GM12874 (cell line): ENCODE measurements at regions not wholly inside any gene's neighbourhood (a gene's known extent, or its start where the extent isn't known, plus 50 kb on each side); places are given as distances from the start of the nearest gene placed in this dataset.

Source experiments
- TF ChIP-seq, protein P1 (sequence below): IDR thresholded peaks from 2 replicates; pipeline ENCODE4 v1.5.1; 2011; ENCODE audit warnings: low read depth, mild to moderate bottlenecking, control low read depth, low read length, moderate library complexity; ENCODE audit not compliant: insufficient read depth

GRCh38 chr7:136523571-136523970 is 344.9 kb upstream of the CHRM2 start:
- TF ChIP-seq, protein P1, sequence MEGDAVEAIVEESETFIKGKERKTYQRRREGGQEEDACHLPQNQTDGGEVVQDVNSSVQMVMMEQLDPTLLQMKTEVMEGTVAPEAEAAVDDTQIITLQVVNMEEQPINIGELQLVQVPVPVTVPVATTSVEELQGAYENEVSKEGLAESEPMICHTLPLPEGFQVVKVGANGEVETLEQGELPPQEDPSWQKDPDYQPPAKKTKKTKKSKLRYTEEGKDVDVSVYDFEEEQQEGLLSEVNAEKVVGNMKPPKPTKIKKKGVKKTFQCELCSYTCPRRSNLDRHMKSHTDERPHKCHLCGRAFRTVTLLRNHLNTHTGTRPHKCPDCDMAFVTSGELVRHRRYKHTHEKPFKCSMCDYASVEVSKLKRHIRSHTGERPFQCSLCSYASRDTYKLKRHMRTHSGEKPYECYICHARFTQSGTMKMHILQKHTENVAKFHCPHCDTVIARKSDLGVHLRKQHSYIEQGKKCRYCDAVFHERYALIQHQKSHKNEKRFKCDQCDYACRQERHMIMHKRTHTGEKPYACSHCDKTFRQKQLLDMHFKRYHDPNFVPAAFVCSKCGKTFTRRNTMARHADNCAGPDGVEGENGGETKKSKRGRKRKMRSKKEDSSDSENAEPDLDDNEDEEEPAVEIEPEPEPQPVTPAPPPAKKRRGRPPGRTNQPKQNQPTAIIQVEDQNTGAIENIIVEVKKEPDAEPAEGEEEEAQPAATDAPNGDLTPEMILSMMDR, result no peak

DNA sequence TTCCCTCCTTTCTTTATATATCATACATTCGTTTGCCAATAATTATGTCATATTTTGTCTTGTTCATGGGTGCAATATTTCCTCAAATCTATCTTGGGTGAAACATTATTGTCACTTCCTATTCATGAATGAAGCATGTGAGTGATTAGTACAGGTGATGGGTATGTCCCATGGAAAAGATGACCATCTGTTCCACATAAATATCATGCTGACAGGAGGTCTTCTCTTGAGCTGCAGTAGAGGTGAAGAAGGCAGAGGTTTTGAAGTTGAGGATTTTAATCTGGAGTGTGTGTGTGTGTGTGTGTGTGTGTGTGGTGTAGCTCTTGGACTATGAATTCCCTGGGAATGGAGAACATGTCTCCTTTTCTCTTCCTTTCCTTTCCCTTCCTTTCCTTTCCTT is 350.5 kb upstream of the CHRM2 start:
- TF ChIP-seq, protein P1, result no peak

DNA sequence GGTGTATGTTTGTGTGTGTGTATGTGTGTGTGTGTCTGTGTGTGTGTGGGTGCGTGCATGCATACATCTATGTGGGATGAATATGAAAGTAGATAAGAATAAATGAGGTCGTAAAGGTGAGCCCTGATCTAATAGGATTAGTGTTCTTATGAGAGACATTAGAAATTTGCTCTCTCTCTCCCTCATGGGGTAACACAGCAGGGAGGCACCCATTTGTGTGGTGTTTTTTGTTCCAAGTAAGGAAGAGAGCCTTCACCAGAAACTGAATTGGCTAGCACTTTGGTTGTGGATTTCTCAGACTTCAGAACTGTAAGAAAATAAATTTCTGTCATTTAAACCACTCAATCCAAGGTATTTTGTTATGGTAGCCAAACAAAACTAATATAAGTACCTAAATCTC is 353.7 kb upstream of the CHRM2 start:
- TF ChIP-seq, protein P1, result no peak

DNA sequence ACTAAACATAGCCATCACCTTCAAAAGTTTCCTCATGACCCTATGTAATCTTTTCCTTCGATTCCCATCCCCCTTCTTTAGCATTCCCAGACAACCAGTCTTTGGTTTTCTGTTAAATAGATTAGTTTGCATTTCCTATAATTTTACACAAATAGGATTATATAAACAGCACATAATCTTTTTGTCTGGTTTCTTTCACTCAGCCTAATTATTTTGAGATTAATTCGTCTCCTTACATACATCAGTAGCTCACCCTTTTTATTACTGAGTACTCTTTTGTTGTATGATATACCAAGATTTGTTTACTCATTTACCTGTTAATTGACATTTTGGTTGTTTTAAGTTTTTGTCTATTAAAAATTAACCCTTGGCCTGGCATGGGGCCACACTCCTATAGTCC is 354.7 kb upstream of the CHRM2 start:
- TF ChIP-seq, protein P1, result no peak

GRCh38 chr7:136509466-136509865 is 359.0 kb upstream of the CHRM2 start:
- TF ChIP-seq, protein P1, result no peak

DNA sequence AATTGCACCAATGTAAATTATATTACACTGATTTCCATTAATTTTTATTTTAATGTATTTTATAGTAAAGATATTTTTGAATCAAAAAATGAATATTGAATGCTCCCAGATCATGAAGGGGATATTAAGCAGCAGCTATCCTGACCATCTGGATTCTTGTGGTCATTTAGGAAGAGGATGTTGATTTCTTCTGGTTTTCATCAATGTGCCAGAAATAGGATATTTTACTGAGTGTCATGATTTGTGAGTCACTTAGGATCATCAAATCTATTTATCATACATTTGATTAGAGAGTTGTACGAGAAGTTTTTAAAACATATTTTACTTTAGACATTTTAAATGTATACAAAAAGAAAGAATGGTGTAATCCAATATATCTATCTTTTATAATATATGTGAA is 366.3 kb upstream of the CHRM2 start:
- TF ChIP-seq, protein P1, result no peak

GRCh38 chr7:136501151-136501550 is 367.3 kb upstream of the CHRM2 start:
- TF ChIP-seq, protein P1, result no peak

GRCh38 chr7:136496551-136496950 is 371.9 kb upstream of the CHRM2 start:
- TF ChIP-seq, protein P1, result no peak
